Fibroblast of mammary gland (primary cell): ENCODE measurements at regions not wholly inside any gene's neighbourhood (a gene's known extent, or its start where the extent isn't known, plus 50 kb on each side); places are given as distances from the start of the nearest gene placed in this dataset.
"Not testable (repeated sequence)": the region's sequence is repeated elsewhere in the genome, so short reads cannot be mapped to it uniquely, and the experiment has no call there.

Source experiments
- DNase-seq: peaks from one replicate; pipeline ENCODE4 v3.0.0-alpha.2; 2010; ENCODE audit warnings: low read depth
- H3K4me3 ChIP-seq: 2 replicates; pipeline ENCODE4 v1.5.1; 2011; ENCODE audit warnings: low read depth, mild to moderate bottlenecking, low read length, moderate library complexity; ENCODE audit not compliant: control insufficient read depth
- TF ChIP-seq, protein P1 (sequence below): conservative IDR thresholded peaks from 2 replicates; pipeline ENCODE4 v1.5.1; 2011; ENCODE audit warnings: low read depth, low read length, inconsistent platforms; ENCODE audit not compliant: control insufficient read depth, insufficient read depth

DNA sequence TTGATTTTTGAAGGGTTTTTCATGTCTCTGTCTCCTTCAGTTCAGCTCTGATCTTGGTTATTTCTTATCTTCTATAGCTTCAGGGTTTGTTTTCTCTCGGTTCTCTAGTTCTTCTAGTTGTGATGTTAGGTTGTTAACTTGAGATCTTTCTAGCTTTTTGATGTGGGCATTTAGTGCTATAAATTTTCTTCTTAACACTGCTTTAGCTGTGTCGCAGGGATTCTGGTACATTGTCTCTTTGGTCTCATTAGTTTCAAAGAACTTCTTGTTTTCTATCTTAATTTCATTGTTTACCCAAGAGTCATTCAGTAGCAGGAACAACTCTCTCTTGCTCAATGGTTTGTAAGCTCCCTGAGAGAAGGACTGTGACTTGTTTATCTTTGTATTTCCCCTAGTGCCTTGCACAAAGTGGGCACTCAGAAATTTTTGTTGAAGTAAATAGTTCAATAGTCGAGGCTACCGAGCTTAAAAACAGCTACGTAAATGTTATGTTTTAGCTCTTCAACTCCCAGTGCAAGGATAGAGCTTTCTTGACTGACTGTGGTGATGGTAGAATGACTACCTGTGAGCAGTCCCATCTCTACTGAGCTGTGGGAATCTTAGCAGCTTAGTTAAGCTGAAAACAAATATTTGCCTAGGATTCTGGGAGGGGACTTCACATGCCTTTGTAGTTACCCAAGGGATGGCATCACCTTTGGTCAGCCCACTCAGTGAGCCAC lies 225.8 kb upstream of the ELL2 start:
- TF ChIP-seq, protein P1, sequence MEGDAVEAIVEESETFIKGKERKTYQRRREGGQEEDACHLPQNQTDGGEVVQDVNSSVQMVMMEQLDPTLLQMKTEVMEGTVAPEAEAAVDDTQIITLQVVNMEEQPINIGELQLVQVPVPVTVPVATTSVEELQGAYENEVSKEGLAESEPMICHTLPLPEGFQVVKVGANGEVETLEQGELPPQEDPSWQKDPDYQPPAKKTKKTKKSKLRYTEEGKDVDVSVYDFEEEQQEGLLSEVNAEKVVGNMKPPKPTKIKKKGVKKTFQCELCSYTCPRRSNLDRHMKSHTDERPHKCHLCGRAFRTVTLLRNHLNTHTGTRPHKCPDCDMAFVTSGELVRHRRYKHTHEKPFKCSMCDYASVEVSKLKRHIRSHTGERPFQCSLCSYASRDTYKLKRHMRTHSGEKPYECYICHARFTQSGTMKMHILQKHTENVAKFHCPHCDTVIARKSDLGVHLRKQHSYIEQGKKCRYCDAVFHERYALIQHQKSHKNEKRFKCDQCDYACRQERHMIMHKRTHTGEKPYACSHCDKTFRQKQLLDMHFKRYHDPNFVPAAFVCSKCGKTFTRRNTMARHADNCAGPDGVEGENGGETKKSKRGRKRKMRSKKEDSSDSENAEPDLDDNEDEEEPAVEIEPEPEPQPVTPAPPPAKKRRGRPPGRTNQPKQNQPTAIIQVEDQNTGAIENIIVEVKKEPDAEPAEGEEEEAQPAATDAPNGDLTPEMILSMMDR: no peak
- H3K4me3 ChIP-seq: no peak overlapping the region
- DNase-seq: no peak

DNA sequence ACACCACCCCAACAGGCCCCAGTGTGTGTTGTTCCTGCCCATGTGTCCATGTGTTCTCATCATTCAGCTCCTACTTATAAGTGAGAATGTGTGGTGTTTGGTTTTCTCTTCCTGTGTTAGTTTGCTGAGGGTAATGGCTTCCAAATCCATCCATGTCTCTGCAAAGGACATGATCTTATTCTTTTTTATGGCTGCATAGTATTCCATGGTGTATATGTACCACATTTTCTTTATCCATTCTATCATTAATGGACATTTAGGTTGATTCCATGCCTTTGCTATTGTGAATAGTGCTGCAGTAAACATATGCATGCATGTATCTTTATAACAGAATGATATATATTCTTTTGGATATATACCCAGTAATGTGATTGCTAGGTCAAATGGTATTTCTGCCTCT lies 222.9 kb upstream of the ELL2 start:
- not testable (repeated sequence) for DNase-seq, H3K4me3 ChIP-seq

DNA sequence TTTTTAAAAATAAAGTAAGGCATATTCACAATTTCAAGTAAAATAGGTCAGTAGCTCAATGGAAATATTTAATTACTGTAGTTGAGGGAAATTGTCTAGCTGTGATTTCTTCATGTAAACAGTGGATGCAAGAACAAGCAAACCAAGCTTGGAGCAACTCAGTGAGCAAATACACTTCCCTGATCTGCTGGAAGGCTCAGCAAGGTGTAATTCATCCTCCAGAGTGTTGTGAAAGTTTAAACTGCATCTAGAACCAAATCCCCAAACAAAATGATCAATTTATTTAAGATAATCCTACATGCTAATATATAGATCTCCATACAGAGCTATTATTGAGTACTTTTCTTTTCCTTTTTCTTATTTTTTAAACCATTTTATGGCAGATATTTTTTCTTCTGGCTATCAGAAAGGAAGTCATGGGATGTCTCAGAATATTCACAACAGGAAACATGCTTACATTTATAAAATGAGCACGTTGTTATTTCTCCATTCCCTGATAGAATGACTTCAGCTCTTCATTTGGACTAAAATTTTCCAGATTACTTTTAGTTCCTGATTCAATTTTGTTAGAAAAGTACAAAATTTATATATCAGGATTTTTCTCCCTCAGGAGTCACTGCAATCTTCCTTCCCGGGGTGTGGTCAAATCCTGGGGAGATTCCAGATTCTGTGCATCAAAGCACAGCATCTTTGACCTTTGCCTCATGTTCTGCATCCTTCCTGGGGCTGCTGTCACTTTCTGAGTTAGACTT lies 219.2 kb upstream of the ELL2 start:
- TF ChIP-seq, protein P1: no peak
- no peak for DNase-seq
- no peak overlapping the region for H3K4me3 ChIP-seq

DNA sequence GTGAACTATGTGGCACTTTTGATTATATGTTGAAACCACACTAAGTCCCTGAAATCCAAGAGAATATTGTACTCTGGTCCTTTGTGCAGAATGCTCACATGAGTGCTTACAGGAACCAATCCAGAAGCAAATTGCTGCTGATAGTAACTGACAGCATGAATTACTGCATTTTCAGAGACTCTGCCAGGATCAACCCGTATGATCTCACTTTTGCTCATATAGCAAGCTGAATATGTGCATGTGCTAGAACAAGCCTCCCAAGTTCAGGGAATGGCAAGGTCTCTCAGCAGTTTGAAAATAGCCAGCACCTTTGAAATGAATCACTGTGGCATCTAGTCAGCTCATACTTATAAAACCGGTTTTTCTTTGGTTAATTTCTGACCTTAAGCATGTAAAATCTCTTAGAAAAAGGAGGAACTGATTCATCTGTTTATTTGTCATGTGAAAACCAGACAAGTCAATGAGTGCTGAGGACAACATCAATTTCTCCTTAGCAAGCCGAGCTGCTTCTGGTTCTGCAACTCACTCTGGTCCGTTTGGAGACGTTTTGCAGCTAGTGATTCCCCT lies 215.7 kb upstream of the ELL2 start:
- no peak overlapping the region for H3K4me3 ChIP-seq
- TF ChIP-seq, protein P1: no peak
- peak; percentile 98 for DNase-seq

DNA sequence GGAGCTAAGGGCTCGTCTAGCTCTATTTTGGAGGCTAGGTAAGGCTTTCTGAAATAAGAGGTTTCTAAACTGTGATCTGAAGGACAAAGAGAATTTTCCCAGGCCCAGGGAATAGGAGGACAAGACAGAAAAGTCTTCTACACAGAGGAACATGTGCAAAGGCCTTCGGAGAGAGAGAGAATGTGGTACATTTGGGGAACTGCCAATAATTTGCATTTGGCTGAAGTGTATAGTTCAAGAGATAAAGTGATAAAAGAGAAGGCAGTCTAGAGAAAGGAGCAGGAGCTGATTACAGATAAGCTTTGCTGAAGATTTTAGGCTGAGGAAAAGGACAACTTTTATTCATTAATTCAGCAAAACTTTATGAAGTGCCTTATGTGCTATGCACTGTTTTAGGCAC lies 214.4 kb upstream of the ELL2 start:
- no peak for DNase-seq
- TF ChIP-seq, protein P1: no peak
- no peak overlapping the region for H3K4me3 ChIP-seq

DNA sequence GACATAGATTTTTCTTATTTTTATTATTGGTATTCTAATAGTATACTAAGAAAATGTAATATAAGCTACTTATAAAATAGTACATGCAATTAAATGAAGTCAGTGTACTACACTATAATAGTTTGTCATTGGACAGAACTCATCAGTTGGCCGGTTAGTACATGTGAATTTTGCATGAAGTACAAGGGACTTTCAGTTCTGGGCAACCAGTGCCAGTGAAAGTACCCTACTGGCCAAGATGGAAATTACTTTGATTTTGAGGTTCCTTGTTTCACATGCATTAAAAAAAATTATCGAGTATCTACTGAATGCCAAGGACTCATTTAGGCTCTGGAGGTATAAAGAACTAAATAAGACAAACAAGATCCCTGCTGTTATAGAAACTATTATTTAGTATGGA lies 213.4 kb upstream of the ELL2 start:
- TF ChIP-seq, protein P1: peak; percentile 45
- DNase-seq: peak; percentile 42
- no peak overlapping the region for H3K4me3 ChIP-seq

DNA sequence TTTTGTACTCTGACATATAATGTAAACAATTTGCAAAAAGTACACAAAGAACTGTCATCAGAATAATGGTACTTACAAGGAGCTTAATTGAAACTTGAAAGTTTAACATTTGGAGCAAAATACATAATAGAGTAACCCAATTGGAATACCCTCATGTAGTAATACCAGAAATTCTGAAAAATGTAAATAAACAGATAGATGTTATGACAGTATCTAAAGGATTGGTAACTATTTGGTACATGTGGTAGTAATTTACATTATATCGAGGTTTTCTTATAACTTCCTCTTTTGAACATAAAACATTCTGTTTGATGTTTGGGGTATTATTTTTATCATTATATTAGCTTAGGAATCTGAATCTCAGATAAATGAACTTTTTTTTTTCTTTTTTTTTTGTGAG lies 211.7 kb upstream of the ELL2 start:
- no peak for DNase-seq
- TF ChIP-seq, protein P1: no peak
- no peak overlapping the region for H3K4me3 ChIP-seq
